ENCODE measurements at regions not wholly inside any gene's neighbourhood (a gene's known extent, or its start where the extent isn't known, plus 50 kb on each side); places are given as distances from the start of the nearest gene placed in this dataset.

- TF ChIP-seq EZH2 (IDR thresholded peaks at IDR 0.05; ENCODE audit: borderline replicate concordance, low read length) (no peak), CTCF (IDR thresholded peaks at IDR 0.05; ENCODE audit: low read length) (no peak)
These were observed 2272.1 kb downstream of the TP53TG3F start for GRCh38 chr16:35731341-35732040.

Data from OCI-LY1 (cell line).